AG09309 (cell line): ENCODE measurements at regions not wholly inside any gene's neighbourhood (a gene's known extent, or its start where the extent isn't known, plus 50 kb on each side); places are given as distances from the start of the nearest gene placed in this dataset.

Experiments used
- DNase-seq: peaks from one replicate; pipeline ENCODE4 v3.0.0-alpha.2; 2010; ENCODE audit warnings: low read depth
- H3K4me3 ChIP-seq: 2 replicates; pipeline ENCODE4 v1.5.1; 2011; ENCODE audit warnings: mild to moderate bottlenecking, low read depth, low read length, moderate library complexity; ENCODE audit not compliant: control insufficient read depth
- TF ChIP-seq, protein P1 (sequence below): IDR thresholded peaks from 2 replicates; pipeline ENCODE4 v1.5.1; 2011; ENCODE audit warnings: mild to moderate bottlenecking, low read depth, low read length, inconsistent platforms; ENCODE audit not compliant: insufficient read depth, control insufficient read depth; ENCODE audit errors: missing control alignments

DNA sequence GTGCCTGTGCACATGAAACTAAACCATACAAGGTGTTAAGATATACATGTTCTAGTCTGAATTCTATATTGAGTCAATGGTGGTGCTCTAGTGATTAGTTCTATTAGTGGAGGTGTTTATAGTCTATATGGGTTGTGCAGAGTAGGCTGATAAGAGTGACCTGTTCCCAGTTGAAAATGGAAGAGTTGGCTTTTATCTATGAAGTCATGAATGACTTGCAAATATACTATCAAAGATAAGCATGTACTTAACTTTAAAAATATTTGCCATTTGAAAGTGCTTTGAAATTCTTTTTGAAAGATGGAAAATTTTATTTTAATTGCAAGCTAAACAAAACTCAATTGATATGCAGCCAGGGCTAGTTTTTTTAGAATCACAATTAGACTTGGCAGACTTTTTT, 150.6 kb upstream of the SGO1 start:
- TF ChIP-seq, protein P1, sequence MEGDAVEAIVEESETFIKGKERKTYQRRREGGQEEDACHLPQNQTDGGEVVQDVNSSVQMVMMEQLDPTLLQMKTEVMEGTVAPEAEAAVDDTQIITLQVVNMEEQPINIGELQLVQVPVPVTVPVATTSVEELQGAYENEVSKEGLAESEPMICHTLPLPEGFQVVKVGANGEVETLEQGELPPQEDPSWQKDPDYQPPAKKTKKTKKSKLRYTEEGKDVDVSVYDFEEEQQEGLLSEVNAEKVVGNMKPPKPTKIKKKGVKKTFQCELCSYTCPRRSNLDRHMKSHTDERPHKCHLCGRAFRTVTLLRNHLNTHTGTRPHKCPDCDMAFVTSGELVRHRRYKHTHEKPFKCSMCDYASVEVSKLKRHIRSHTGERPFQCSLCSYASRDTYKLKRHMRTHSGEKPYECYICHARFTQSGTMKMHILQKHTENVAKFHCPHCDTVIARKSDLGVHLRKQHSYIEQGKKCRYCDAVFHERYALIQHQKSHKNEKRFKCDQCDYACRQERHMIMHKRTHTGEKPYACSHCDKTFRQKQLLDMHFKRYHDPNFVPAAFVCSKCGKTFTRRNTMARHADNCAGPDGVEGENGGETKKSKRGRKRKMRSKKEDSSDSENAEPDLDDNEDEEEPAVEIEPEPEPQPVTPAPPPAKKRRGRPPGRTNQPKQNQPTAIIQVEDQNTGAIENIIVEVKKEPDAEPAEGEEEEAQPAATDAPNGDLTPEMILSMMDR, result no peak
- no peak for DNase-seq
- no peak overlapping the region for H3K4me3 ChIP-seq

DNA sequence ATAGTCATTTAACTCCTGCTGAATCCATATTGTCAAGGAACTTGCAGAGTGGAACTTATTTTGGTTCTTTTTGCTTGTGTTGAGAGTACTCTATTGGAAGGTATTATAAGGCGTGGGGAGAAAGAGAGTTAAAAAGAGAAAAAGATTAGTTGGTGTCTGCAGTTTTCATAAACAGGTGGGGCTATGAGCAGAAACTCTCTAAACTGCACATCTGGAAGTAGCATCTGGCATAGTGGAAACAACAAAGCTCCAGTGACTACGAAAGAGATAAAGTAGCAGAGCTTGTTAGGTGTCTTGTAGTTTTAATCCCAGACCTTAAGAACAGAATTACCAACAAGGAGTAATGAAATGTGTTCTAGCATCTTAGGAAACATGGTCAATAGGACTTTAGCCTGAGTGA, 148.8 kb upstream of the SGO1 start:
- TF ChIP-seq, protein P1, result no peak

DNA sequence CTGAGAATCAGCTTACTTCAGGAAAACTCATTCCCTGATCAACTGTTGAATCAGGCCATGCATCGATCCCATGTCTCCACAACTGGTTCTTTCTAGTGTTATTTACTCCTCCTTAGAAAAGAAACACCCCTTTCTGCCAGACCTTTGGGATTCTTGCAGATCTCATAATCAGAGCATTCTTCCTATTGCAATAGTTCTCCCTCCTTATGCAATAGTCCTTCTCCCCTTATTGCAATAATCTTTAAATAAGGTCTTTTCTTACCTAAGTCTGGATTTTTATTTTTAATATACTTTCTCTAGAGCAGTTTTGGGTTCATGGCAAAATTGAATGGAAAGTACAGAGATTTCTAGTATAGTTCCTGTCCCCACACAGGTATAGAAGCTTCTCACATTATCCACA, 141.9 kb upstream of the SGO1 start:
- no peak overlapping the region for H3K4me3 ChIP-seq
- DNase-seq, result no peak
- TF ChIP-seq, protein P1, result no peak

More for the DNA sequence above, 148.8 kb upstream of the SGO1 start:
- H3K4me3 ChIP-seq, result no peak overlapping the region
- no peak for DNase-seq

DNA sequence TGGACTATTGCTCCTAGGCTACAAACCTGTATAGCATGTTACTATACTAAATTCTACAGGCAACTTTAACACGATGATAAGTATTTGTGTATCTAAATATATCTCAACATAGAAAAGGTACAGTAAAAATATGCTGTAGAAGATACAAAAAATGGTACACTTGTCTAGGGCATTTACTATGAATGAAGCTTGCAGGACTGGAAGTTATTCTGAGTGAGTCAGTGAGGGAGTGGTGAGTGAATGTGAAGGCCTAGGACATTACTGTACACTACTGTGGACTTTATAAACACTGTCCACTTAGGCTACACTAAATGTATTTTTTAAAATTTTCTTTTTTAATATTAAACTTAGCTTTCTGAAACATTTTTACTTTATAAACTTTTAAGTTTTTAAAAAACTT, 140.5 kb upstream of the SGO1 start:
- no peak overlapping the region for H3K4me3 ChIP-seq
- TF ChIP-seq, protein P1, result no peak
- no peak for DNase-seq

DNA sequence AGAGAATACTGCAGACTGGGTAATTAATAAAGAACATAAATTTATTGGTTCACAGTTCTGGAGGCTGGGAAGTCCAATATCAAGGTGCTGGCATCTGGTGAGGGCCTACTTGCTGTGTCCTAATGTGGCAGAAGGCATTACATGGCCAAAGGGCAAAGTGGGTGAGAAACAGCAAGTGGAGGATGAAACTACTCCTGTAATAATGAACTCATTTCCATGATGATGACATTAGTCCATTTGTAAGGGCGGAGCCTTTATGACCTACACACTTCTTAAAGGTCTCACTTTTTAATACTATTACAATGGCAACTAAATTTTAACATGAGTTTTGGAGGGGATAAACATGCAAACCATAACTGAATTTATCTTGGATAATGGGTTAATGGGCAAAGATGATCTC, 139.6 kb upstream of the SGO1 start:
- no peak for DNase-seq
- TF ChIP-seq, protein P1, result no peak
- H3K4me3 ChIP-seq, result no peak overlapping the region

DNA sequence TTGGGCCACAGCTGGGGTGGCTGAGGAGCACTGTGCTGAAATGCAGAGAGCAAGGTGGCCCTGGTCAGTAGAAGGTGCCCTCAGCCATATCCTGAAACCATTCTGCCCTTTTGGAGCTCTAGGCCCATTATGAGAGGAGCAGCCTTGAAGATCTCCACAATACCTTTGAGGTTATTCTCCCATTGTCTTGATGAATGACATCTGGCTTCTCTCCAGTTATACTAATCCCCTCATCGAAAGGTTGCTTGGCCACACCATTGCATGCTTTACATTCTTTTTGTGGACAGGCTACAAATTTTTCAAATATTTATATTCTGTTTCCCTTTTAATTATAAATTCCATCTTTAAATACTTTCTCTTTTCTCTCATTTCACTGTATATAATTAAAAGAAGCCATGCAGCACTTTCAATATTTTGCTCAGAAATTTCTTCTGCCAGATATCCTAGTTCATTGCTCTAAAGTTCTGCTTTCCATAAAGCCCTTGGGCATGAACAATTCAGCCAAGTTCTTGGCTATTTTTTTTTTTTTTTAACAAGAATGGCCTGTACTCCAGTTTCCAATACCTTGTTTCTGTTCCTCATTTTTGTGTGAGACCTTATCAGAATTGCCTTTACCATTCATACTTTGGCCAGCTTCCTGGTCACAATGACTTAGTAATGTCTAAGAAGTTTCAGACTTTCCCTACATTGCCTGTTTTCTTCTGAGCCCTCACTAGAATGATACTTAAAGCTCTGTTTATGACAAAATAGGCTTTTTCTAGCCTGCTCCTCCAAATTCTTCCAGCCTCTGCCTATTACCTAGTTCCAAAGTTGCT, 138.9 kb upstream of the SGO1 start:
- H3K4me3 ChIP-seq, result no peak overlapping the region
- TF ChIP-seq, protein P1, result no peak
- DNase-seq, result no peak

DNA sequence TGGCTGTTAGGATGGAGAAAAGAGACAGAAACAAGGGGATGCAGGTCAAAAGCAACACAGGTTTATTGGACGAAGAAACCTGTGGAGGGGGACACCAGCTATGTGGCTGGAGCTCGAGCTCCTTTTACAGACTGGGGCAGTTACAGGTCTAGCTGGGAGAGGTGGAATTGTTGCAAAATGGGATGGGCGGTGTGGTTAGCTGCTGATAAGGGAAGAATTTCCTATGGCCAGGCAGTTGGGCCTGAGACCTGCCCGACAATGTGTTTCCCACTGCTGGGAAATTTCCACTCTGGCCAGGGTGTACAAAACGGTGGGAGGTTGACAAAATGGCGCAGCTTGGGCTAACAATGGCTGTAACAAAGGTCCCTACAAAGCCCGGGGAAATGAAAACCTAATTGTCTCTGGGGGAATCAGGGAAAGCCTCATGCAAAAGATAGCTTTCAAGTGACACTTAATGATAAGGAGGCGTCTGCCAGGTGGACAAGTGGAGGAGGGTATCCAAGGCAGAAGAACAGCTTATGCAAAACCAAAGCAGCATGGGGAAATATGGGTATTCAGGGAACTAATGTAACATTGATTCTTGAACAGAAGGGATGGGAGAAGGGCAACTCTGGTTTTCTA, 137.4 kb upstream of the SGO1 start:
- no peak for DNase-seq
- TF ChIP-seq, protein P1, result no peak
- no peak overlapping the region for H3K4me3 ChIP-seq
